Fibroblast of skin of abdomen (primary cell): ENCODE measurements at regions not wholly inside any gene's neighbourhood (a gene's known extent, or its start where the extent isn't known, plus 50 kb on each side); places are given as distances from the start of the nearest gene placed in this dataset.

Experiments
- DNase-seq: peaks from one replicate; pipeline ENCODE4 v3.0.0-alpha.2; 2013

GRCh38 chr4:25580633-25581467 lies 74.8 kb upstream of the SLC34A2 start:
- DNase-seq: no peak

- DNase-seq: no peak
These were observed 69.6 kb upstream of the SLC34A2 start for GRCh38 chr4:25585901-25586523.

GRCh38 chr4:25588206-25588605 lies 67.4 kb upstream of the SLC34A2 start:
- no peak for DNase-seq

GRCh38 chr4:25590171-25590570 lies 65.5 kb upstream of the SLC34A2 start:
- no peak for DNase-seq

GRCh38 chr4:25592736-25593135 lies 62.9 kb upstream of the SLC34A2 start:
- DNase-seq: no peak
